Astrocyte (in vitro differentiated cells and primary cell): ENCODE measurements at regions not wholly inside any gene's neighbourhood (a gene's known extent, or its start where the extent isn't known, plus 50 kb on each side); places are given as distances from the start of the nearest gene placed in this dataset.
"Not testable (repeated sequence)": the region's sequence is repeated elsewhere in the genome, so short reads cannot be mapped to it uniquely, and the experiment has no call there.

Experiments used
- EZH2 ChIP-seq: IDR thresholded peaks from 2 replicates; pipeline ENCODE4 v1.6.1; 2012; ENCODE audit warnings: mild to moderate bottlenecking, low read length, inconsistent platforms; ENCODE audit not compliant: insufficient read depth
- TF ChIP-seq, protein P1 (sequence below): IDR thresholded peaks from 2 replicates; pipeline ENCODE4 v1.5.1; 2011; ENCODE audit warnings: low read depth, mild to moderate bottlenecking, inconsistent platforms, low read length, moderate library complexity; ENCODE audit not compliant: insufficient read depth

DNA sequence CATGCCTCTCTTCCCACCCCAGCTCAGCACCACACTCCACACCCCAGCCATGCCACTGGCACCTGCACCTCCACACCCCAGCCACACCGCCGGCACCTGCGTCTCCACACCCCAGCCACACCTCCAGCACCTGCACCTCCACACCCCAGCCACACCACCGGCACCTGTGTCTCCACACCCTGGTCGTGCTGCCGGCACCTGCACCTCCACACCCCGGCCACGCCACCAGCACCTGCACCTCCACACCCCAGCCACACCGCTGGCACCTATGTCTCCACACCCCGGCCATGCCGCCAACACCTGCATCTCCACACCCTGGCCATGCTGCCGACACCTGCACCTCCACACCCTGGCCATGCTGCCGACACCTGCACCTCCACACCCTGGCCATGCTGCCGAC, 389.7 kb upstream of the MYT1L start:
- not testable (repeated sequence) for TF ChIP-seq EZH2
- TF ChIP-seq, protein P1, sequence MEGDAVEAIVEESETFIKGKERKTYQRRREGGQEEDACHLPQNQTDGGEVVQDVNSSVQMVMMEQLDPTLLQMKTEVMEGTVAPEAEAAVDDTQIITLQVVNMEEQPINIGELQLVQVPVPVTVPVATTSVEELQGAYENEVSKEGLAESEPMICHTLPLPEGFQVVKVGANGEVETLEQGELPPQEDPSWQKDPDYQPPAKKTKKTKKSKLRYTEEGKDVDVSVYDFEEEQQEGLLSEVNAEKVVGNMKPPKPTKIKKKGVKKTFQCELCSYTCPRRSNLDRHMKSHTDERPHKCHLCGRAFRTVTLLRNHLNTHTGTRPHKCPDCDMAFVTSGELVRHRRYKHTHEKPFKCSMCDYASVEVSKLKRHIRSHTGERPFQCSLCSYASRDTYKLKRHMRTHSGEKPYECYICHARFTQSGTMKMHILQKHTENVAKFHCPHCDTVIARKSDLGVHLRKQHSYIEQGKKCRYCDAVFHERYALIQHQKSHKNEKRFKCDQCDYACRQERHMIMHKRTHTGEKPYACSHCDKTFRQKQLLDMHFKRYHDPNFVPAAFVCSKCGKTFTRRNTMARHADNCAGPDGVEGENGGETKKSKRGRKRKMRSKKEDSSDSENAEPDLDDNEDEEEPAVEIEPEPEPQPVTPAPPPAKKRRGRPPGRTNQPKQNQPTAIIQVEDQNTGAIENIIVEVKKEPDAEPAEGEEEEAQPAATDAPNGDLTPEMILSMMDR, result not testable (repeated sequence)
